PC-9 (cell line): ENCODE measurements at regions not wholly inside any gene's neighbourhood (a gene's known extent, or its start where the extent isn't known, plus 50 kb on each side); places are given as distances from the start of the nearest gene placed in this dataset.

Experiments used
- CTCF ChIP-seq: fragments of 200-600 bp; sonication (generic); conservative IDR thresholded peaks from 2 replicates; pipeline ENCODE4 v1.6.1; 2017; ENCODE audit warnings: mixed run types, antibody characterized with exemption, mild to moderate bottlenecking, moderate library complexity
- EZH2 ChIP-seq: fragments of 200-600 bp; sonication (generic); IDR thresholded peaks from 2 replicates; pipeline ENCODE4 v1.8.0; 2017; ENCODE audit warnings: antibody characterized with exemption, low read depth

- TF ChIP-seq CTCF: no peak
- no peak for TF ChIP-seq EZH2
These were observed 241.7 kb downstream of the SETD4 start for GRCh38 chr21:35818597-35818996.
